ENCODE measurements at regions not wholly inside any gene's neighbourhood (a gene's known extent, or its start where the extent isn't known, plus 50 kb on each side); places are given as distances from the start of the nearest gene placed in this dataset.

DNA sequence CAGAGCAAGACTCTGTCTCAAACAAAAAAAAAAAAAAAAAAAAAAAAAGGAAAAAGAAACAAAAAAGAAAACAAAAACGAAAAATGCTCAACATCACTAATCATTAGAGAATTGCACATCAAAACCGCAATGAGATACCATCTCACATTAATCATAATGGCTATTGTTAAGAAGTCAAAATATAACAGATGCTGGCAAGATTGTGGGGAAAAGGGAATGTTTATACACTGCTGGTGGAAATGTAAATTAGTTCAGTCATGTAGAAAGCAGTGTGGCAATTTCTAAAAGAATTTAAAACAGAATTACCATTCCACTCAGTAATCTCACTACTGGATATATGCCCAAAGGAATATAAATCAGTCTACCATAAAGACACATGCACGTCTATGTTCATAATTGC, 50.4 kb upstream of the PRR16 start:
- no peak for DNase-seq (ENCODE audit: low spot score)

Data from COLO829 (cell line).